GM11168 (cell line): ENCODE measurements at regions not wholly inside any gene's neighbourhood (a gene's known extent, or its start where the extent isn't known, plus 50 kb on each side); places are given as distances from the start of the nearest gene placed in this dataset.

Experiments used
- in situ Hi-C: fragments of 300-500 bp; cut with MboI; formaldehyde crosslinking; loops from one replicate; pipeline ENCODE4 v1.12.0; 2022; ENCODE audit warnings: low sequenced_read_pairs; ENCODE audit not compliant: unreplicated experiment

- in situ Hi-C loops = loop anchor here (25.0 kb wide), 1 partner anchor 384 kb away; the partner anchor contains the start of gene TARBP1
Measured at GRCh38 chr1:234871710-234872271, 256.8 kb downstream of the TOMM20 start.

DNA sequence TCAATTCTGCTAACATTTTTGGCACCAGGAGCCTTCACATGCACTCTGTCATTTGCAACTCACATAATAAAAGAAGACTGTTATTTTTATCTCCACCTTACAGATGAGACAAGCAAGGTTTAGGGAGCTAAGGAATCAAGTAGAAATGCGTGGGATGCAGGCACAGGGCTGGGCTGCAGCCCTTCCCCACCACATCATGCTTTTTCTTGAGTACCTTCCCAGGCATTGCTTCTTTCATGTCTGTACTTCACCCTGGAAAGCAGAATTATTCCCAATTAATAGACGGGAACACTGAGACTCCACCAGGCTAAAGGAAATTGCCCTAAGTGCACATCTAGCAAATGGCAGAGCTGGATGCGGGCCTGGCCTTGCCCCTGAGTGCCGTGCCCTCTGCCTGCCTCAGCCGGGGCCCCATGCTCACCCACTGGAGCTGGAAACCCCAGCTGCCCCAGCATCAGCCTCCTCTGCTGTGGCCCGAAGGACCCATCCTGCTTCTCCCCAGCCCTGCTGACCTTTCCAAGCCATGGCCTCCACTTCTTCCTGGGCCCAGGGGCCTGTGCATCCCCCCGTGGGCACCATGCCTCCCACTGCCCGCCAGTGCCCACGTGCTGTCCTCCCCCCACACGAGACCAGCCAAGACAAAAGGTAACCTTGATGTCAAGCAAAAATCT, 257.5 kb downstream of the TOMM20 start:
- in situ Hi-C loops = loop anchor here (25.0 kb wide), 1 partner anchor 384 kb away; the partner anchor contains the start of gene TARBP1

GRCh38 chr1:234870020-234870981, 258.3 kb downstream of the TOMM20 start:
- in situ Hi-C loops = loop anchor here (25.0 kb wide), 1 partner anchor 383 kb away; the partner anchor contains the start of gene TARBP1

DNA sequence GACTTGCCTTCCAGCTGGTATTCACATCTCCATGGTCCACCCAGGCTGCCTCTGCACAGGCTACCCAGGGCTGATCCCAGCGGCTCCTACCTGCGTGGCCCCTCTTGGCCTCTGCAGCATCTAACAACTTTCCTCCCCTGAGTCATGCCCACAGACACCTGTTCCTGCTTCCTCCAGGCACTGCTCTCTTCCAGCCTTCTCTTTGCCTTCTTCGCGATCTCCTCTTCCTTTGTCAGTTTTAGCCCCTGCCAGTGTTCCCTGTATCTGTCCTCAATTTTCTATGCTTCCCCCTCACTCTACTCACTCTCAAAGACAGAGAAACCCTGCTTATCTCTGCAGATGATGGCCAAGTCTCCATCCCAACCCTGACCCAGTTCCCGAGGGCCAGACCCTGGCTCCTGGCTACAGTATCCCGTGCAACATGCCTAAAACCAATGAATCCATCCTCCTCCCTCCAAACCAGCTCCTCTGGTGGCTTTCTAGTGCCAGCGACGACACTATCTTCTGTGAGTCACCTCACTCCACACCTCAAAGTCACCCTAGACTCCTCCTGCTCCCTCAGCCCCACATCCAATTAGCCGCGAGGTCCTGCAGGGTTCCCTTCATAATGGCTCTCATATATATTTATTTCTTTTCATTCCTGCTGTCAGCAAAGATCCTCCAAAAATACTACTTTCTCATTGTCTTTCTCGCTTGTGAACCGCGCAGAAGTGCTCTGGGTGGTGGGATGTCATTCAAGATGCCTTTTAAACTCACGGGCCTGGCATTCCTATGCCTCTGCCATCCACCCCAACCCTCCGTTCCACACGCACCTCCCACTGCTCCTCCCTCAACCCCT, 259.2 kb downstream of the TOMM20 start:
- in situ Hi-C loops = loop anchor here (25.0 kb wide), 1 partner anchor 382 kb away; the partner anchor contains the start of gene TARBP1

DNA sequence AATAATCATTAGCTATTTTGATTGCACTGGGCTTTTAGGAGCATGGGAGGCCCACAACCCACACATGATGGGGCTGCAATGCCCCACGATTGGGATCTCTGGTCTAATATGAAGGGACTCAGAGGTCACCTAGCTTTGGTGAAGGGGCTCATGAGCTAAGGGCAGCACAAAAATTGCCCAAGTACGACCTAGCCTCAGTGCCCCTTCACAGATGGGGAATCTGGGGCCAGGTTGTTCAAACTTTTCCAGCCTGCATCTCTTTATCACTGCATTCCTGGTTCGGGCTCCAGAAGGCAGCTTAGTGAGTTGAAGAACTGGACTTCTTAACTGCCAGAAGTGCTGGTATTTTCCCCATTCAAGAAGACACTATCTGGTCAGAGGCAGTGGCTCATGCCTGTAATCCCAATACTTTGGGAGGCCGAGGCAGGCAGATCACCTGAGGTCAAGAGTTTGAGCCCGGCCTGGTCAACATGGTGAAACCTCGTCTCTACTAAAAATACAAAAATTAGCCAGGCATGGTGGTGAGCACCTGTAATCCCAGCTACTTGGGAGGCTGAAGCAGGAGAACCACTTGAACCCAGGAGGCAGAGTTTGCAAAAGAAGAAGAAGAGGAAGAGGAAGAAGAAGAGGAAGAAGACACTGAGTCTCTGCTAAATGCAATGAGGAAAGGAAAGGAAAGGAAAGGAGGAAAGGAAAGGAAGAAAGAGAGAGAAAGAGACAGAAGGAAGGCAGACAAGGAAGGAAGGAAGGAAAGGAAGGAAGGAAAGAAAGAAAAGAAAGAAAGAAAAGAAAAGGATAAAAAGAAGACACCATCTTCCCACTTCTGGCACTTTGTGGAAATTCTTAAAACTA, 258.5 kb upstream of the IRF2BP2 start:
- in situ Hi-C loops = loop anchor here (25.0 kb wide), 1 partner anchor 381 kb away; the partner anchor contains the start of gene TARBP1

- in situ Hi-C loops = loop anchor here (25.0 kb wide), 1 partner anchor 379 kb away; the partner anchor contains the start of gene TARBP1
Measured at GRCh38 chr1:234866007-234866866, 256.3 kb upstream of the IRF2BP2 start.

DNA sequence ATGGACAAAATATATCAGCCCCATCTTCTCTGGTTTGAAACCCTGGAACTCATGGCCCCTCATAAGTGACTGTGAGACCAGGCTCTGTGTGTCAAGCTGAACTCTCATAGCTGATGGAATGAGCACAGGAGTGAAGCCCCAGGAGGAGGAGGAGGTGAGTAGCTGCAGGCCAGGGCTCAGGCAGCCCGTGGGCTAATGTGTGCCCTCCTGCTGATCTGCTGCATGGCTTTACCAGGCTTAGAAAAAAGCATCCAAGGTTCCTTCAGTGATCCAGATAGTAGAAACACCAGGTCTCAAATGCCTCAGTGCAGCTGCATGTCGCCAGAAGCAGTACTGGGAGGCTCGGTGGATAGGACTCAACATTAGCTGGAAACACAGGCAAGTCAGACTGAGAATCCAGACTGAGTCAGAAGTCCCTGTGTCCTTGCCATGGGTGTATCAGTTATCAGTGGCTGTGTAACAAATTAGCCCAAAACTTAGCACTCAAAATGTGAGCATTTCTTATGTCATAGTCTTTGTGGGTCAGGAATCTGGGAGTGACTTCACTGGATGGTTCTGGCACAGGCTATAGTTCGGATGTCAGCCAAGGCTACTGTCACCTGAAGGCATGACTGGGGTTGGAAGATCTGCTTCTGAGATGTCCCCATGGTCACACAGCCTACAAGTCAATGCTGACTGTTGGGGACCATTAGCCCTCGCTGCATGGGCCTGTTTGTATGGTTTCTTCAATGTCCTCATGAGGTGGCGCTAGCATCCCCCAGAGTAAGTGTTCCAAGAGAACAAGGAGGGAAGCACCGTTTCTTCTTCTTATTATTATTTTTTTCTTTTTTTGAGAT, 255.4 kb upstream of the IRF2BP2 start:
- in situ Hi-C loops = loop anchor here (25.0 kb wide), 1 partner anchor 378 kb away; the partner anchor contains the start of gene TARBP1

DNA sequence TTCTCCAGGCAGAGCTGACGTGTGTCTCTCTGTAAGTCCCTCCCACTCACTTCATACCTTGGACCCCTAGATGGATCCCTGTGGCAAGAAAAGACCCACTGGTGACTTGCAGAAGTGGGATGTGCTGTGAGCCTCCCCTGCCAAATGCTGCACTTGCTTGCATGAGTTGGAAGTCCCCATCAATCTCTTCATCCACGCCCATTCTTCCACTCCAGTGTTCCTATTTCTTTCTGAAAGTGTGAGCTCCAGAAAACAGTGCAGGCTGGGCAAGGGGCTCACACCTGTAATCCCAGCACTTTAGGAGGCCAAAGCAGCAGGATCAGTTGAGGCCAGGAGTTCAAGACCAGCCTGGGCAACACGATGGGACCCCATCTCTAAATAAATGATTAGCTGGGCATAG, 254.1 kb upstream of the IRF2BP2 start:
- in situ Hi-C loops = loop anchor here (25.0 kb wide), 1 partner anchor 377 kb away; the partner anchor contains the start of gene TARBP1

GRCh38 chr1:234863551-234863971, 253.6 kb upstream of the IRF2BP2 start:
- in situ Hi-C loops = loop anchor here (25.0 kb wide), 1 partner anchor 376 kb away; the partner anchor contains the start of gene TARBP1

GRCh38 chr1:234862944-234863515, 253.1 kb upstream of the IRF2BP2 start:
- in situ Hi-C loops = loop anchor here (25.0 kb wide), 1 partner anchor 376 kb away; the partner anchor contains the start of gene TARBP1

GRCh38 chr1:234862360-234862943, 252.5 kb upstream of the IRF2BP2 start:
- in situ Hi-C loops = loop anchor here (25.0 kb wide), 1 partner anchor 375 kb away; the partner anchor contains the start of gene TARBP1

GRCh38 chr1:234861761-234862160, 251.8 kb upstream of the IRF2BP2 start:
- in situ Hi-C loops = loop anchor here (25.0 kb wide), 1 partner anchor 374 kb away; the partner anchor contains the start of gene TARBP1

- in situ Hi-C loops = loop anchor here (25.0 kb wide), 1 partner anchor 374 kb away; the partner anchor contains the start of gene TARBP1
Measured at GRCh38 chr1:234861024-234861620, 251.1 kb upstream of the IRF2BP2 start.

DNA sequence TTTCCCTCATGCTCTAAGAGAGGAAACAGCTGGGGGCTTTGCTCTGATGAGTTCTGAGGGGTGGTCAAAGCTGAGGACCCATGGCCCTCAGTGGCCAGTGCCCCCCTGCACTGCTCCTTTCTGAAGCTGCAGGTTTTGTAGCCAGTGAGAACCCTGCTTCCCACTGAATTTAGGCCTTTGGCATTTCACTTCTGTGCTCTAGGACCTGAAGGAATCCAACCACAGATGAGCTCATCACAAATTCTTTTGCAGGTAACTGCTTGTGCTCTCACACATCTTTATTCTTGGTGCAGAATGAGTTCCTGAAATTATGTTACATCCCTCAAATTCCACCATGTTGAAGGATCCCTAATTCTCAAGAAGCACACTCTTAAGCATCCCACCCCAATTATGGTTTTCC, 248.7 kb upstream of the IRF2BP2 start:
- in situ Hi-C loops = loop anchor here (25.0 kb wide), 1 partner anchor 371 kb away; the partner anchor contains the start of gene TARBP1

DNA sequence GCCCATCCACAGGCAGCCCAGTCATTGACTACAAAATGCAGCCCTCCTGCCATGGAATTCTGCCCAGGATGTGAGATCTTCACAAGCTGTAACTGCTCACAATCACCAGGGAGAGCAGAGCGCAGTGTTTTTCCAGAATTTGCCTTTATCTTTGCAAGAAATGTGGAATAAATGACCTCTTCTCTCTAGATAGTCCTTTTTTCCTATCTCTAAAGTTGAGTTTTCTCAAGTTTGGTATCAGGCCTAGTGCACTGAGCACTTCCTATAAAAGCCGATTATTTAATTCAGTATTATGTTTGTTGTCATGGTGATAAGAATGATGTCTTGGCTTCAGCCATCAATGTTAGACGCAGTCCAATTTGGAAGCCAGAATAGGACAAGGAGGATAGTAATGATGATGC, 246.9 kb upstream of the IRF2BP2 start:
- in situ Hi-C loops = loop anchor here (25.0 kb wide), 1 partner anchor 370 kb away; the partner anchor contains the start of gene TARBP1
